HG03460 (cell line): ENCODE measurements at regions not wholly inside any gene's neighbourhood (a gene's known extent, or its start where the extent isn't known, plus 50 kb on each side); places are given as distances from the start of the nearest gene placed in this dataset.

Experiments
- ATAC-seq: cut with Tn5 transposase; IDR thresholded peaks from one replicate; pipeline ENCODE4 v1.9.1; 2021; ENCODE audit not compliant: unreplicated experiment

DNA sequence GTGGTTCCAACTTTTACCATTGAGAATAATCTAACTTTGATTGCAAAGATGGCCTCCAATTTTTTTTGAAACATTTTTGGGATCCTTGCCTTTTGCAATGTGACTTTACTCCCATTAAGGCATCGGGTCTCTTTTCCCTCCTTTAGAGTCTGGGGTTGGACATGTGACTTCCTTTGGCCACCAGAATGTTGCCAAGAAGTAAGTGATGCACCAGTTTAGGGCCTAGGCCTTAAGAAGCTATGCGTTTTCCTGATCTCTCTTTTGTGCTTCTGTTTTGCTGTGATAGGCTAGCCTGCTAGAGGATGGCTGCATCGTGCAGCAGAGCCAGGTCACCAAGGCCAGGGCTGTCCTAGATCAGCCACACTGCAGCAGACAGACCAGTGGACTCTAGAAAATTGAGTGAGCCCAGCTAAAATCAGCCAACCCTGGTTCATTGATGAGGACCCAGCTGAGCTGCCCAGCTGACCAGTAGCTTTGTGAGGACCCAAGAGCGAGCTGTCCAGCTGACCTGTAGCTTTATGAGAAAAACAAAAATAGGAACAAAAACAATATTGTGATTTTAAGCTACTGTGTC lies 594.0 kb upstream of the JAG1 start:
- ATAC-seq, result no peak

DNA sequence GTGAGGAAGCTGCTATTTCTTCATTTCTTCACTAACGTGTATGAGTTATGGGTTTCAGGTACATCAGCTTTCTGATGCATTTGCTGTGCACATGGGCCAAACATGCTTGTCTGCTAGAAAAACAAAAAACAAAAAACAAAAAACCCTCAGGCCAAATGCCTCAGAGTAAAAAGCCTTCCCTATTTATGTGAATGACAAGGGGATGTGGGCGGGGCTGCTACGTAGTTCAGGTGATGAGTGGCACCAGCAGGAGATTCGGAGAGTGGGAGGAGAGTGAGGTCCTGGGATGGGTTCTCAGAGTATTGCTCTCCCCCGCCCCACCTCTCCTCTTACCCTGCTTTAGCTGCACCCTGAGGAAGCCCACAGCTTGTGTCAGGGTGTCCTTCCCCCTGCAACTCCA lies 596.8 kb upstream of the JAG1 start:
- no peak for ATAC-seq

DNA sequence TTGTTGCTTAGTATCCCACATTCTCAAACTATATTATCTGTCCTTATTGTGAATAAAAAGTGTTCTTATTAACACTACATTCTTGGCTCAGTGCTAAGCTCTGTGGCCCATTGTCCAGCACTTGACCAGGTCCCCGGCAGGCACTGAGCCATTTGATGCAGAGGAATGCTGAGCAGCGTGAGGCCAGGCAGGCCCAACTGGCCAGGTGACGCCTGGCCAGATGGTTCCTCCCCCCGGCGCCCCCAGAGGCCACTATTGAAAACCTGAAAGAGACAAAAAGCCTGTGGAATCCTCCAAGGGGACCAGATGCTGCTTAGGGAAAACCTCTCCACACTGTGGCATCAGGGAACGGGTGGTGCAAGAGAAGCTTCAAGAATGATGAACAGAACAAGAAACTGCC lies 597.5 kb upstream of the JAG1 start:
- ATAC-seq, result no peak

DNA sequence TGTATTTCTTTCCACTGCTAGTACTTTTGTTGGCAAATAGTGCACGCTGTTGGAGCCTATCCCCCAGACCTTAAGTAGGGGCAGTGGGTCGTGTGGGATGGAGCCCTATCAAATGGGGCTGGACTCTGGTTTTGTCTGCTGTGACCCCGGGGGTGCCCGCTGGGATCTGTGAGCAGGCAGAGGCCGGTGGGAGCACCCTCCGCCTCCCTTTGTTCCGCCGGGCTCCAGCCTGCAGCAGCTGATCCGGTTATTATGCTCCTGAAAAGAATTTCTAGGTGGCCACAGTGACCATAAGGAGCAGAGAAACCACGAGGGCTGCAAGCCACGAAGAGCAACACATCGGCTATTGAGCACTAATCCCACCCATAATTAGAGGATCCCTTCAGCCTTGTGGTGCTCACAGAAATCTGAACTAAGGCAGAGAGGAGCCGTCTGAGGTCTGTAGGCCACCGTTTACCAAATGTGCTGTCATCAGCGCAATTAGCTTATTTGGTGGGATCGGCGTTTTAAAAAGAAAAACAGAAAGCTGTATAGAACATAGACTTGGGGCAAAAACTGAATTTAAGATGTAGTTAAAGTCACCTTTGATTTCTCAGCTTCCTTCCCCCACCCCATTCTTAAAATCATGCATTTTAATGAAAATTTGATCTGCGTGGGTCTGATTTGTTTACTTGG lies 598.3 kb upstream of the JAG1 start:
- no peak for ATAC-seq

DNA sequence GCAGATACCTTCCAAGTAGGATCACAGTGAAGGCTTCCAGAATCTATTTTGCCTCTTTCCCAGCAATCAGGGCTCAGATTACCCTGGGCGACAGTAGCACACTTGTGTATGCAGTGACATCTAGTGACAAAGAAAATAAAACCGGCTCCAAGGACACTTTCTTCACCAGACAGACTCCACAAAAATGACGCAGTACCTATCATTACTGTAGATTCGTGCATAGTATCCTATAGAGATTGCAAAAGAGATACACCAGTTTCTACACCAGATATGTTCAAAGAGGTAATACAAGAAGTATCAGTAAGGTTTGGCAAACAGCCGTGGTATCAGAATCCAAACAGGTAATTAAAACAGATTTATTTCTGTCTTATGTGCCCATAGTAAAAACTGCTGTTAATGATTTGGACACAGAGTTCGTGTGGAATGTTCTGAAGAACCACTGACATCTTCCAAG lies 600.4 kb upstream of the JAG1 start:
- no peak for ATAC-seq

DNA sequence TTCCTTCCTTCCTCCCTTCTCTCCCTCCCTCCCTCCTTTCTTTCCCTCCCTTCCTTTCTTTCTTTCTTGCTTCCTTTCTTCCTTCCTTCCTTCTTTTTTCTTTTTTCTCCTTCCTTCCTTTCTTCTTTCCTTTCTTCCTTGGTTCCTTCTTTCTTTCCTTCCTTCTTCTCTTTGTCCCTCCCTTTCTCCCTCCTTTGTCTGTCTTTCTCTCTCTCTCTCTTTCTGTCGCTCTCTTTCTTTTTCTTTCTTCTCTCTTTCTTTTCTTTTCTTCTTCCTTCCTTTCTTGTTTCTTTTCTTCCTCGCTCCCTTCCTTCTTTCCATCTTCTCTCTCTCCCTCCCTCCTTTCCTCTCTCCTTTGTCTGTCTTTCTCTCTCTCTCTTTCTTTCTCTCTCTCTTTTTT lies 601.9 kb upstream of the JAG1 start:
- ATAC-seq, result no peak

DNA sequence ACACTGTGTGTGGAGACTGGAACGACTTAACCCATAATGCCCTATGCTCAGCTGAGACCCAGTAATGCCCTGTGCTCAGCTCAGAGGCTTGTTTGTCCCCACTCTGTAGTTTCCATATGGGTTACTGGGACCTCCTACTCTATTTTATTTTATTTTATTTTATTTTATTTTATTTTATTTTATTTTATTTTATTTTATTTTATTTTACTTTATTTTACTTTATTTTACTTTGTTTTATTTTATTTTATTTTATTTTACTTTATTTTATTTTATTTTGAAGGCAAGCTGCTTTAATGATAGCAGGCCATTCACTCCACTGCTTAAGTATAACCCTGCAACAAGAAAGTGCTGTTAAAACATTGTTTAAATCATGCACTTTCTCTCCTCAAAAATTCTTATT lies 603.4 kb upstream of the JAG1 start:
- no peak for ATAC-seq

DNA sequence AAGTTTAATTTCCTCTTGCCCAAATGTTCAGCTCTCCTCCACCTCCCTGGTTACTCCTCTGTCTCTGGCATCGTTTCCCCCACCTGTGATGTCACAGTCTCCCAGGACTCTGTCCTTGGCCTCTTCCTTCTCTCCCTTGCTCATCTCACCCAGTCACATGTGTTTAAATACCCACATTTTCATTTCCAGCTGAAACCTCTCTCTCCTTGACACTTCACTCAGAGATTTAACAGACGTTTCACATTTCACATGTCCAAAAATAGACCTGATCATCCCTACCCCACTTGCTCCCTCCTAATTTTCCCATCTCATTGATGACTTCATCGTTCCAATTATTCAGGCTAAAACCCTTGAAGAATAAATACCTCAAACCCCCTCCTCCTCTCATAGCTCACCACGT lies 604.1 kb upstream of the JAG1 start:
- no peak for ATAC-seq

DNA sequence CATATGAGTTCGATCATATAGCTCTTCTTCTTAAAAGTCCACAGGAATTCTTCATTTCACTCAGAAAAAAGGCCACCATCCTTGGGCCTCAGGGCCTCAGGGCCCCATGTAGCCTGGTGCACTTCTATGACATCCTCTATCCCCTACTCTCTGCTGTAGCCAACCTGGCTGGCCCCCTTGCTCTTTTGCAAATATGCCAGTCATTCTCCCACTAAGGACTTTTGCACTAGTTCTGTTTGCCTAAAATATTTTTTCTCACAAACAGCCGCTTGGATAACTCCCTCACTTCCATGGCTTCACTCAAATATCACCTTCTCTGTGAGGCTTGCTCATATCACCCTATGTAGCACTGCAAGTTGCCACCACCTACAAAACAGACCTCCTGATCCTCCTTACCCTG lies 604.7 kb upstream of the JAG1 start:
- no peak for ATAC-seq

DNA sequence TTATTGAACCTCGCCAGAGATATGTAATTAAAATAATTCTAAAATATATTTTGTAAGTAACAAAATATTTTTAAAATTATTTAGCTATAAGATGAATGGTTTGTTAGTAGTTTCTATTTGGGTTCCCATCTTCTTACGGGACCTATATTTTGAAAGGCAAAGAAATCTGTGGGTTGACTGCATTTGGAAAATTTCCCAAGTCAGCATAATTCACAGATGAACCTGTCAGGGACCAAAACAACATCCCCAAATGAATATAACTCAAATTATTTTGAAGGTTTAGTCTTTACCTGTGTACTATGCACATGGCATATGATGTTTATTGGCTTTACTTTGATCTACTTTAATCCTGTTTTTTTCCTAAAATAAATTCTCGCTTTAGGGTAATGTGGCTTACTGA lies 607.4 kb upstream of the JAG1 start:
- ATAC-seq, result no peak

DNA sequence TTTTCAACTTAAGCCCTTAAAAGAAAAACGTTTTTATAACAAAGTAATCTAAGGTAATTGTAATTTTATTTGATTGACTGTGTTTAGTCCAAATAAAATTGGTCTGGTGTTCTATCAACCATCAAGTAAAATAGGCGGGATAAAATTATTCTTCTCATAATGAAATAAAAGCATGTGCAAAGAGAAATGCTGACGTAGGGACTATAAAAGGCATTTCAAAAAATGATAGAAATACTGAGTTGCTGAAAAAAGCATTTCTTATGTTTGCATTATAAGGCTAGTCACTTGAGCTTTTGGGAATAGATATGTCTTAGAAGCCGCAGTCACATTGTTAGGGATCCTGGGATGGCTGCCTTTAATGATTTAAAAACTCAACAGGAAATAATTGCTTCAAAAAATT lies 608.0 kb upstream of the JAG1 start:
- ATAC-seq, result no peak

DNA sequence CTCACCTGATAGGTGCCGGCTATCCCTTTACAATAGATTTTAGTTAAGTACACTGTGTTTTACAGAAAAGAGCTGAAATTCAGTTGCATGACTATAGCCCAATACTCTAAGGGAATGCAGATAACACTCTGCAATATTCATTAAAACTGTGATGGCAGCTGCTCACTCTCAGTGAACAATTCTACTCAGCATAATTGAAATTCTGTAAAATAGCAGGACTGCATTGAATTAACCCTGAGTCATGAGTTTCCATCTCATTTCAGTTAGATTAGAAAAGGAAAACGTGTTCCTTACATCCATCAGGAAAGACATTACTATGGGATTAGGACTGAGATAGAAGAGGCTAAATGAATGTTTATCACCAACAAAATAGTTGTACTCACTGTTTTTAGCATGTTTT lies 613.3 kb upstream of the JAG1 start:
- no peak for ATAC-seq

DNA sequence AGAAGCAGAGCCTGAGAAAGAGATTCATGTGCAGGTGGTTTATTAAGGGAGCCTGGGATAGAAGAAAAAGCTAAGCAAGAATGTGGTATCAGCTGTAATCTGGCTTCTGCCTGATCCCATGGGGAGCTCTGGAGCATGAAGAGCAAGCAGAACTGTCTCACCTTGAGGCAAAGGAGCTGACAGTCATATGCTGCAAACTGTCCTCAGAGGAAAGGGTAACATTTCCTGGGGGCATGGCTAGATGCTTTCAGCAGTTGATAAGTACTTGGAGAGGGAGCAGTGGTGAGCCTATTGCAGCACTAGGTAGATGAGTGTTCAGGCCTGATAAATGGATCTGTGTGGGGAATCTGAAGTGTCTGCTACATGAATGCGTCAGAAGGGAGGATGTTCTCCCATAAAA lies 621.5 kb upstream of the BTBD3 start:
- no peak for ATAC-seq

DNA sequence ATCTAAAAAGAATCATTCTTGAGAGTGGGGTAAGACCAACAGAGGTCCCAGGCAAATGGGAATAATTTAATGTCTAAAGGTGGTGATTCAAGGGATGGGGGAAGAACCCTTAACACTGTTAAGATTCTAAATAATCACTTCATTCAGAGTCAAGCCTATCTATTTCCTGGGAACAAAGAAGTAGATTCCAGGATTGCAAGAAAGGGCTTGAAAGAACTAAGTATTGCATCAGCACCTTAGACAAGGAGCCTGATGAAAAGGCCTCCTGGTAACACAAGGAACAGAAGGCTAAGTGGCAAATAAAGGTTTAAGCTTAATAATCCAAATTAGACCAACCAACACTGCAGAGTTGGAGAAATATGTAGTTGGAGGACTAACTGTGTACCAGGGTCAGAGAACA lies 620.7 kb upstream of the BTBD3 start:
- ATAC-seq, result no peak

DNA sequence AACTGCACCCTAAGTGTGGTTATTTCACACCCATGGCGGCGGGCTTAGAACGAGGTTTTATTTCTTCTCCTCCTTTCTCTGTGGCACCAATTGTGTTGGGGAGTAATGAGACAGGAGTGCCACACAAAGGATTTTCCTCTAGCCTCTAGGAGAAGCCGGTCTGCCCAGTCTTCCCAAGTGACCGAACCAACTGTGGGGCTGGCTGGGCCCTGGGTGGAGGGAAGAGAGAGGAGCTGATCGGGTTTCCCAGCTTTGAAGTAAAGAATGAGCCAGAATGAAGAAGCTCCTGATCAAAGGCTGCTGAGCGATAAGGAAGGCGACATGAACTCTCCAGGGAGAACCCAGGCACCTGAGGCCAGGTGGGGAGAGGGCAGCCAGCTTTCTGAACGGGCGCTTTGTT lies 616.0 kb upstream of the BTBD3 start:
- no peak for ATAC-seq

DNA sequence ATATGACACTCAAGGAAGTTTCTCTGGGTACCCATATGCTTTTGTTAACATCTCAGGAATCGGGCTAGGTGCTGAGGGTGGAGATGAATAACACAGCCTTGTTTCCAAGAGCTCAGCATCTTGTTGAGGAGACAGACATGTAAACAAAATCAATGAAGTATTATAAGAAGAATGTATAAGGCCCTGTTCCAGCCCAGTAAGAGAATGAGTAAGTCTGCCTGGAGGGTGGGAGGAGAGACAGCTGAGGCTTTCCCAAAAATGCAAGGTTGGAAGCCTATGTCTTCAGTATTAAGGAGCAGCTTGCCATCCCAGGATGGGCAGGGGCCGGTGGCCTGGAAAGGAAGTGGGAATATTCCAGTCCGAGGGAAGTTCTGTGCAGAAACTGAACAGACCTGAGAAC lies 615.3 kb upstream of the BTBD3 start:
- no peak for ATAC-seq

DNA sequence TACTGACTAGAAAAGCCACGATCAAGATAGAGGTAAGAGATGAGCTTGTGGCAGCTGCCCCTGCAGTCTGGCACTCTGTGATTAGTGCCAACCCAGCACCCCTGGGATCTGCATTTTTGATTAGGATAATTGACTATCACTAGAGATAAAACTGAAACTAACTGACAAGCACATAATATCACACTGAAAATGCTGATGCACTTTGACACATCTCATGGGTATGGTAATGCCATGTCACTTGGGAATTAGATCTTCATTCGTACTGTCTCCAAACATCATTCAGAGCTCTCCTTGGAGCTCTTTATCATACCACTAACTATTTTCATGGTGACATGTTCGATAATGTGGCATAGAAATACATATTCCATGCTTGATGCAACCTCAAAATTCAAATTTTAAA lies 612.9 kb upstream of the BTBD3 start:
- no peak for ATAC-seq

DNA sequence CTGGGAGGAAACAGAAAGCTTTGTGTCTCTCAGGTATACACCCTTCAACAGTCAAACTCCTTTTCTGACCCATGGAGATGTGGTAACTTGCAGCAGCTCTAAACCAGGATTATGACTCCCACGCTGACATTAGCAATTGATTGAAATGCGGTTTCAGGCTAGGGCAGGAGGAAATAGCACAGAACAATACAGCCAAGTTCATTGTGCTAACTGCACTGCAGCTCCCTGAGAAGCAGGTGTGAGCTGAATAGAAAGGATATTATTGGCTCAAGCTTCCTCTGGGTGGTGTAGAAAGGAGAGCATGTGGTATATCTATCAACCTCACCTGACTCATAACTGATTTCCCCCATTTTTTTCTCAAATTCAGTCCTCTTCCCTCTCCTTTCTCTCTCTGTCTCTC lies 612.3 kb upstream of the BTBD3 start:
- ATAC-seq, result no peak

DNA sequence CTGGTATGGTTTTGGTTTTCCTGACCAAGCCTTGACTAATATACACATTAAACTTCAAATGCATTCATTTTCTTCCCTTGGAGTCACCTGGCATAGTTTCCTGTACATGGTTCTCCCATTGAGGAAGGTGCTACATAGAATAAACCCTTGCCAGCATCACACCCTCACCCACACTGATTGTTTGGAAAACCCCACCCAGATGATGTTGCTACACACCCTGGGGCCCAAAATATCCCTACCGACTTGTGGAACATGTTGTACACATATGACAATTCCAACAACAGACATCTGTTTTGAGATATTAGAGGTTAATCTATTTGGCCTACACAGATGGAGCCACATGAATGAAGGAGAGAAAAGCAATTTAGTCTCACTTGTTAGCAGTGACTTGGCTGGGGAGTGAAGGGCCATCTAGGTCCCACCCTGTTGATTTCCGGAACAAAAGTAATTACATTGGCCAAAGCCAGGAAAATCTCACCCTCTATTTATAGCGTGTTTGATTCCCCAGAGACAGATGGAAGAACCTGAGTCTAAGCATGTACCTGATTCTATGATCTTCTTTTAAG lies 606.0 kb upstream of the BTBD3 start:
- ATAC-seq, result no peak

DNA sequence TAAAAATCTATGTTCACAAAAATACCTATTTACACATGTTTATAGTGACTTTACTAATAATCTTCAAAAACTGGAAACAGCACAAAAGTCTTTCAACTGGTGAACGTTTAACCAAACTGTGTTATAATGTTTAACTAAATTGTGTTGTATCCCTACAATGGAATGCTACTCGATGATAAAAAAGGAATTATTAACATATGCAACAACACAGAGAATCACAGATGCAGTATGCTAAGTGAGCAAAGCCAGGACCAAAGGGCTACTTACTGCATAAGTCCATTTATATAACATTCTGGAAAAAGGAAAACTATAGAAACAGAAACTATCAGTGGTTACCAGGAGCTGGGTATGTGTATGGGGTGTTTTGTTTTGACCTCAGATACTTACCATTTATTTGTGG lies 602.2 kb upstream of the BTBD3 start:
- no peak for ATAC-seq

DNA sequence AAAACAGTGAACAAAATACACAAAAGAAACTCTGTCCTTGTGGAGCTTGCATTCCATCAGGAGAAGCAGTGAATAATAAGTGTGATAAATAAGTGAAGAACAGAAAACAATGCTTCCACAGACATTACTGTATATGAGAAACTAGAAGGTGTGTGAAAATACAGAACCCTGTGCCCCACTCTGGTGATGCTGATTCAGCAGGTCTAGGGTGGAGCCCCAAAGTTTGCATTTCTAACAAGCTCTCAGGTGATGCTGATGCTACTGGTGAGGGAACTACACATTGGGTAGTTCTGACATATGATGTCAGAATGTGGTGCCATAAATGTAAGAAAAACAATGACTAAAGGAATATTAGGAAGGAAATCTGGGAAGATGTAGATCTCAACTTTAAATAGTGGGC lies 601.4 kb upstream of the BTBD3 start:
- no peak for ATAC-seq

DNA sequence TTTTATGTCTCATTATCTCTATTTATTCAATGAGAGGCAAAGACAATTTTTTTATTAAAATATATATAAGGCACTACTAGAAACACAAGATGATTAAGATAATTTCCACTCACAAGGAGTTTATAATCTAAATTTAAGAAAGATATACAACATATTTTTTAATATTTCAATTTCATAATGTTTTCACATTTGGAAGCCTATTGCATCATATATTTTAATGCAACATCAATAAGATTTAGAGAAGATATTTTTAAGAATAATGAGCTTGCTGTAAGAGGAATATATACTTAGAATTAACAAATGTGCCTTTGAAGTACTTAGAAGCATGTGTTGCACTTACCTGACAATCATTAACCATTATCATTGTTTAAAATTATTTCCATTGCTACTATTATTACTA lies 597.7 kb upstream of the BTBD3 start:
- ATAC-seq, result no peak

DNA sequence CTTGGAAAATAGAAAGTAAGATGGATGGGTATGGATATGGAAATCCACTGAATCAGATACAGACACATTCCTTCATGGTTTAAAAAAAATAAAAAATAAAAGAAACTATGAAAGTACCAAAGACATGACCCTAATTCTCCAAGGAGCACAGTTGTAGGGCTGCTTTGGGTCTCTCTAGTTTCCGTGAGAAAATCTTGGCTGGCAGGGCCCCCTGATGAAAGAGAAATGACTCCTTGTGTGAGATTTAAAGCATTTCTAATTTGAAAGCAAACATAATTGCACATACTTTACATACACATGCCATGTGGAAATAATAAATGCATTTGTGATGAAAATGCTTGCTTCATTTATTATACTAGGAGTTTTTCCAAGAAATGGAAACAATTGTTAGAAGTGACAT lies 593.9 kb upstream of the BTBD3 start:
- ATAC-seq, result no peak
